Fibroblast of skin of left quadriceps (primary cell): ENCODE measurements at regions not wholly inside any gene's neighbourhood (a gene's known extent, or its start where the extent isn't known, plus 50 kb on each side); places are given as distances from the start of the nearest gene placed in this dataset.

Experiments
- DNase-seq, 2 experiments: peaks; one replicate each; pipeline ENCODE4 v3.0.0-alpha.2; 2013; ENCODE audit warnings: low read depth in 2 of 2

GRCh38 chr1:232282498-232282897, 347.4 kb downstream of the SIPA1L2 start:
- no peak for DNase-seq

DNA sequence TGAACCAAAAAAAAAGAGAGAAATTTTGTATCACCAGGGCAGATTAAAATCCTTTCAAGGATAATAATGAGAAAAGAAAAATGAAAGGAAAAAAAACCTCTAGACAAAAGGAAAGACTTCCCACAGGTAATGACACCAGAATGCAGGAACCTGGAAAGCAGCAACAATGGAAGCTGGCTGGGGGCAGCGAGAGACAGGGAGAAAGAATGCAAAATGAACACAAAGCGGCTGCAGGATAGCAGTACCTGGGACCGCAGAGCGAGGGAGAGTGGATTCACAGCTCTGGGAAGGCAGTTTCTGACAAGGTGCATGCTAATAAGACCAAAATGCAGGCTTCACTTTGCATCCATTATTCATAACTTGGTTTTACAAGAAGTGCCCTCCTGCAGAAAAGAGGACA, 349.0 kb downstream of the SIPA1L2 start:
- no peak for DNase-seq

DNA sequence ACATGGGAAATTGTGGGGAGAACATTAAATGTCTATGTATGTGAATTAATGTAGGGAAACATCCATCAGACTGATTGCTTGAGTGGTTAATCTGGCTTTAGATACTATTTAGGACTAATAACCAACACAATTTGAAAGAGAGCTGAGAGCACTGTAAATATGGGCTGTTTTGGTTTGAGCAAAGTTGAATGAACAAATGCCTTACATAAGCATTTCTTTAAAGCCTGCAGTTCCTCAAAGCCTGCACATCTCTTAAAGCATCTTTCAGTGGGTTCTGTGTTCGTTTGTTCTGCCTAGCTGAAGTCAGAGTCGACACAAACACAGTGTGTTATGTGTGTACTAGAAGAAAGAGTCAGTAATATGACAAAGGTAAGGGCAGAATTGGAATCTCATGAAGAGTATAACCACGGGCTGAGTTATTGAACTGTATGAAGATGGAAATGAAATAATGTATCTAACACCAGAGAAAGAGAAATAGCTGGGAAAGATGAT, 350.0 kb downstream of the SIPA1L2 start:
- no peak for DNase-seq

- no peak for DNase-seq
Measured at GRCh38 chr1:232278925-232279324, 351.0 kb downstream of the SIPA1L2 start.

- DNase-seq, result no peak
Measured at GRCh38 chr1:232276651-232277050, 353.3 kb downstream of the SIPA1L2 start.

DNA sequence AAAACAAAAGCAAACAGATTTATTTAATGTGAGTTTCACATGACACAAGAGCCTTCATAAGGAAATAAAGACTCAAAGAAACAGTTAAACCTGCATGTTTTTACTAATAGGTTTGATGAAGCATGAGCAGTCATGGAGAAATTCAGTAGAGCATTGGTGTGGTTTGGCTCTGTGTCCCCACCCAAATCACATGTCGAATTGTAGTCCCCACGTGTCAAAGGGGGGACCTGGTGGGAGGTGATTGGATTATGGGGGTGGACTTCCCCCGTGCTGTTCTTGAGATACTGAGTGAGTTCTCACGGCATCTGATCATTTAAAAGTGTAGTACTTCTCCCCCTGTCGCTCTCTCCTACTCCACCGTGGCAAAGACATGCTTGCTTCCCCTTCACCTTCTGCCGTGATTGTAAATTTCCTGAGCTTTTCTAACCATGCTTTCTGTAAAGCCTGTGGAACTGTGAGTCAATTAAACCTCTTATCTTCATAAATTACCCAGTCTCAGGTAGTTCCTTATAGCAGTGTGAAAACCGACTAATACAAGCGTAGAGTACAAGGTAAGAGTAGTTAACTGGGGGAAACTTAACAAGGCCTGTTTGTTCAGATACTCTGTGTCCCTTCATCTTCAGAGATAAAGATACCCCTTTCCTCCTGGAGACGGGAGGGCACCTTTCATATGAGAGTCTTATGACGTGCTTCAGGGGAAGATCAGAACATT, 354.8 kb downstream of the SIPA1L2 start:
- no peak for DNase-seq

GRCh38 chr1:232274236-232274855, 355.6 kb downstream of the SIPA1L2 start:
- DNase-seq, result peak; percentile 3 to 8

GRCh38 chr1:232273011-232273410, 356.9 kb downstream of the SIPA1L2 start:
- DNase-seq, result peak; percentile 19 to 28

DNA sequence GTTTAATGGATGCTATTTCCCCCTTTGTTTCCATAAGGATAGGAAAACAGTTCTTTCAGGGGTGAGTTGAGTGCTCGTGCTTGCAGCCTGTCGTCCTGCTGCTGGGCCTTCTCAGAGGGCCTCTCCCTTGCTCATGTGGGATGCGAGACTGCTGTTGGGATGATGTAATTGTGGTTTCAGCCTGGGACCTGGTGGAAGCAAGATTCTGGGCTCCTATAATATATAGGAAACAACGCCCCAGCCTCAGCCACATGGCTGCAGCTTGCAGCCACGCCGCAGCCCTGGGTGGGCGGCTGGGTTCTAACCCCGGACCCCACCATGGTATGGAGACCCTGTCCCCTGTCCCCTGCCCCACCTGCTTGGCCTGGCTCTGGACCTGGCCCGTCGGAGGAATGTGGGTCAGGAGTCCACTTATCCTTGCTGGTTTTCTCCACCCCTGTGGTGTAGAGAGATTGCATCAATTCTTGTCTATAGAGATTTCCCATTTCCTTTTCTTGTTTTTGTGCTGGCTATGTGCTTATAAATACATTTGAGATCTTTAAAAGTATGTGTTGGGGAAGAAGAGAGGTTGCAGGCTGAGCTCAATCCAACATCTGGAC, 357.8 kb downstream of the SIPA1L2 start:
- DNase-seq, result peak; percentile 49 to 52

- no peak for DNase-seq
Measured at GRCh38 chr1:232271299-232271698, 358.6 kb downstream of the SIPA1L2 start.

DNA sequence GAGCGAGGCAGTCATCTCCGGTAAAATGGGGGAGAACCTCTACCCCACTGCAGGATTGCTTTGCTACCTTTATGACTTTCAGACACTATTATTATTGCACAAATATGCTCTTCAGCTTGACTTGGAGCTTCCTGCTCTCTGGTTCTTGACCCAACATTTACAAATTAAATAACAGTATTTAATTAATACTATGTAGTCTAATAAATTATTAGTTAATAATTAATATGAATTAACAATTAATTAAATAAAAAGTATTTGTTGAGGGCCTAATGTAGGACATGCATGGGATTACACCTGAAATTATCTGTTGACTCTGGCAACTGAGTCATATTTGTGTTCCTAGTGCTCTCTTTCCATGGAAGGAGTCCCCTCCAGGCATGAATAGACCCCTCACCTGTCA, 359.9 kb downstream of the SIPA1L2 start:
- DNase-seq, result no peak

GRCh38 chr1:232267837-232268598, 361.9 kb downstream of the SIPA1L2 start:
- no peak for DNase-seq

DNA sequence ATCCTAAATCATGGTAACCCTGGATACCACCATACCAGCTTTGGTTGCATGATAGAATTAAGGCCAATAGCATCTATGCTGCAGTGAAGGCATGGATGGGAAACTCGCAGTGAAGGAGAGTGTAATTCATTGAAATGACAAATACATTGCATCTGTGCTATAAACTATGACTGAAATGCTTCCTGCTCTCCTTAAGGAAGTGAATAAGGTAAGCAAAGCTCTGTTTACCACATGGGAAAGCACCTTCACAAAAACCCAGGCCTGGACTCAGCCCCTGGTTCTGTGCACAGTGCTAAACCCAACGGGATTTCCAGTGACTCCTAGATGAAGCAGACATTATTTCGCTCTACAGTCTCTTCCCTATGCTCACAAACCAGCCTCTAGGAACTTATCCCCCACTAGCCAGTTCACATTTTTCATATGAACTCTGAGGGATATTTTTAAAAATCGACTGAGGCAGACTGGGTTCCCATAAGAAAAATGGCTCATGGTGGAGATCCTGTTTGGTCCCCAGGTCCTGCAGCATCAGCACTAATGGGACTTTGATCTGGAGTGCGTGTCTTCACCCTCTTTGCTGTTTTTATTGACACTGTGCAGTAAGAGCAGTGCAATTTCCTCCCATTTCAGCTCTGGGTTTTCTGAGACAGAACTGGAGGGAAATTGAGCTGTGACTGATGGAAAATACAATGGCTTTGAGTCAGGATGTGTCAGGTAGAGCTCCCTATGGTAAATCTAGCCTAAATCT, 362.7 kb downstream of the SIPA1L2 start:
- no peak for DNase-seq

DNA sequence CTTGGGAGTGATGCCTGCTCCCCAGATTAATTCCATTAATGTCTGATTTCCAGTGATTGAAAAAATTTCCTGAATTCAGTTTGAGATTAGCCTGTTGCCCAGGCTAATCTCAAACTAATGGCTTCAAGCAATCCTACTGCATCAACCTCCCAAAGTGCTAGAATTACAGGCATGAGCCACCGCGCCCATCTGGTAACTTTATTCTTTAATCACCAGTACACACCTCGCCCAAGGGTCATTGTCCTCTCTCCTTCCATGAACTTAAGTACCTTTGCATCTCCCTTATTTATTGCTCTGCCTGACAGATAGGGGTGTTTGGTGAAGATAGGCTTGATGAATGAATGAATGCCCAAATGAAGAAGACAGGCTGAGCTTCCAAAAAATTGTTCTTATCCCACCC, 366.5 kb downstream of the SIPA1L2 start:
- no peak for DNase-seq

DNA sequence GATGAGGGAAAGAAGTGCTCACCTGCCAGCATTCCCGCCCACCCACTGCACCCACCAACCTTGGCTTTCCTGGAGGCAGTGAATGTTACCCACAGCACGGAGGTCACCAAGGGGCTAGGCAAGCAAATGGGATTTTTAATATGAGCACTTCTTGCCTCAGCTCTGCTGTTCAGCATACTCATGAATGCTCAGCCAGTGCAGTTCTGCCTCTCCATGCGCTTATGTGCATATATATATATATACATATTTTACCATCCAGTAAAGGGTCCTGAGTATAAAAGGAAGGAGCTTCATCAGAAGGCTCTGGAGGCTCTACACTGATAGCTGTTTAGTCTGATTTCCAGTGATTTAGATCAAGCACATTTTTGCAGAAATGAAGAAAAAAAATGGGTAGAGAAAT, 366.9 kb downstream of the SIPA1L2 start:
- no peak for DNase-seq

DNA sequence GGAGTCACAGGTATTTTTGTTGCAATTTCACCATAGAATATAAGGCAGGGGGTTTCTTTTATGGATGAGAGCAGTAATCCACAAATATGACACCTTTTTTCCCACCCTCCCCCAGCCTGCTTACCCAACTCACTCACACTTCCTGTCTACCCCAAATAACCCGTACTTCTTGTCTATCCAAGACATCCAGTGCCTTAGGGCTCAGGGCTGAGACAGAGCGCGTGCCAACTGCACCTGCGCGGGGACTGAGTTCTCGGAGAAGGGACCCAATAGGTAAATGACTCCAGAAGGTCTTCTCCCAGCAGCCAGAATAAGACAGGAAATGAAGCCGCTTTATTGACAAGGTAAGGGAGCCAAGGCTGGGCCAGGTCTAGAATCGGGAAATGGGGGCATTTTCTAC, 369.1 kb downstream of the SIPA1L2 start:
- DNase-seq, result no peak

- no peak for DNase-seq
Measured at GRCh38 chr1:232260045-232260444, 369.9 kb downstream of the SIPA1L2 start.

DNA sequence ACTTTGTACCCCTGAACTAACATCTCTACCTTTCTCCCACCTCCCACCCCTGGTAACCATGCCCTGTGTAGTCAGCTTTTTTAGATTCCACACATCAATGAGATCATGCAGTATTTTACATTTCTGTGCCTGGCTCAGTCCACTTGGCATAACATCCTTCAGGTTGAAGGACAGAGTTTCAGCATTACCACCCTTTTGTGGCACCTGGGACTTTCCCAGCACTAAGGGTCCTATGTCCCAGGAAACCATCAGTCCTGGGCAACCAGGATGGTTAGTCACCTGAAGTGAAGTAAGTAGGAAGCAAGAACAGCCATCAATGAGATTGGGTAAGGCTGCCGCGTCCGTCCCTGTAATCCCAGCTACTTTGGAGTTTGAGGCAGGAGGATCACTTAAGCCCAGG, 370.6 kb downstream of the SIPA1L2 start:
- DNase-seq, result no peak

- DNase-seq, result no peak
Measured at GRCh38 chr1:232252546-232253118, 377.3 kb downstream of the SIPA1L2 start.

DNA sequence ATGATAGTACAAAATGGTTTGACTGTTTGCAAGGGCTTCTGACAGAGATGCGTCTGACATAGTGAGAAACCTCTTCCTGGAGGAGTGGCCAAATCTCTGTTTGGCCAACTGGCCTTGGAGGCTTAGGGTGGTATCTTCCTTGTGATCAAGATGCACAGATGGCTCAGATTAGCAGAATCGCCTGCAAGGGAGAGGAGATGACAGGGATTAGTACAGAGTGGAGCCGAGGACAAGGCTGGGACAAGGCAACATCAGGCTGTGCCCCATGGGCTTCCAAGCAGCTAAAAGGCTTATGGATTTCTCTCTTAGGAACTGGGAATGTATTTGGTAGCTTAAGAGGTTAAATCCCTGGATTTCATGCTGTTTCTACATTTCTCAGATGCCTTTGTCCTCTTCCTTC, 379.1 kb downstream of the SIPA1L2 start:
- no peak for DNase-seq
